ENCODE measurements at regions not wholly inside any gene's neighbourhood (a gene's known extent, or its start where the extent isn't known, plus 50 kb on each side); places are given as distances from the start of the nearest gene placed in this dataset.

DNA sequence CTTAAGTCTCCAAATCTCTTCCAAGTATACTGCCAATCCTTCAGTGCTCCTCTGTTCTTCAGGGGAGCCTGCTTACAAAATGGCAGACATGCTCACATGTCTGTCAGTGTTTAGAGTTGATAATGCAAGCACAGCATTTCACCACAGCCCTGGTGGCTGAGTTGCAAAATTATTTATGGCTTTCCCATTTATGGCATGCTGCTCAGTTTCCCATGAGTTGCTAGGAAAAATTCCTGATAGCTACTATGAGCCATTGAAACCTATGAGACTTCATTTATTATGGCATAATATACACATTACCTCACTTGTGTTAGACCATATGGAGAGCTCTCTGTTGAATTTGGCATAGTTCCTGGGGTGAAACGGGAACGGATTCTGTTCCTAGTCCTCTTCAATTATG, 448.7 kb upstream of the TCF4 start:
- TF ChIP-seq CTCF (IDR thresholded peaks at IDR 0.05; ENCODE audit: insufficient read depth, low read depth, low read length) (no peak), EZH2 (IDR thresholded peaks at IDR 0.05; ENCODE audit: insufficient read depth, low read length) (no peak)
